NCI-H774 (cell line): ENCODE measurements at regions not wholly inside any gene's neighbourhood (a gene's known extent, or its start where the extent isn't known, plus 50 kb on each side); places are given as distances from the start of the nearest gene placed in this dataset.
A peak's percentile ranks its signal among the peaks of the same experiment; 100 is the strongest.
"Not testable (repeated sequence)": the region's sequence is repeated elsewhere in the genome, so short reads cannot be mapped to it uniquely, and the experiment has no call there.

Source experiments
- DNase-seq: peaks from one replicate; lab custom pipeline; 2025; lab: John Stamatoyannopoulos, UW

- no peak for DNase-seq
These were observed 174.6 kb upstream of the KLF6 start for GRCh38 chr10:3959370-3960325.

GRCh38 chr10:3958472-3958996 lies 173.5 kb upstream of the KLF6 start:
- no peak for DNase-seq

DNA sequence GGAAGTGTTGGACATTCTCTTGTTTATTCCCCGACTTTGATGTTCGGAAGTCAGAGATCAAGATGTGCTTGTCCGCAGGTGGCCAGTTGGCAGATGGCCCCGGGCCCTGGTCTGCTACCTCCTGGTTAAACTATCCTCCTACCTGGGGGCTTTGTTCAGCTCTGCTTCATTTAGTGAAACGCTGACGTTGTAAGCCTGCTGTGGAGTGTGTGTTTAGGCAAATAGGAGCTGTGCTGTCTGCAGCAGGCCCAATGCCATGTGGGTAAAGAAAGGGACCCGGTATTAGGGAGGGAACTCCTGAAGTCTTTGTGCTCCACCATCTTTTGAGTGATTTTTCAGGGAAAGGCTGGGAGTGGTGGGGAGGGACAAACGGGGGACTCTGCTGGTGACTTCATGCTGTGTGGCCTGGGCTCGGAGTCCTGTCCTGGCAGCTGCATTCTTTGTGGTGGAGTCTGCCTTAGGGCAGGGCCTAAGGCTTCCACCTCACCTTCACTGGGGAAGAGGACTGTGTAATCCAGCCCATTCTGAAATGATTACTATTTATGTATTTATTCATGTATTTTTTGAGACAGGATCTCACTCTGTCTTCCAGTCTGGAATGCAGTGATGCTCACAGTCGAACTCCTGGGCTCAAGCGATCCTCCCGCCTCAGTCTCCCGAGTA lies 171.1 kb upstream of the KLF6 start:
- DNase-seq = peak; percentile 81

GRCh38 chr10:3955493-3955892 lies 170.5 kb upstream of the KLF6 start:
- peak; percentile 32 for DNase-seq

DNA sequence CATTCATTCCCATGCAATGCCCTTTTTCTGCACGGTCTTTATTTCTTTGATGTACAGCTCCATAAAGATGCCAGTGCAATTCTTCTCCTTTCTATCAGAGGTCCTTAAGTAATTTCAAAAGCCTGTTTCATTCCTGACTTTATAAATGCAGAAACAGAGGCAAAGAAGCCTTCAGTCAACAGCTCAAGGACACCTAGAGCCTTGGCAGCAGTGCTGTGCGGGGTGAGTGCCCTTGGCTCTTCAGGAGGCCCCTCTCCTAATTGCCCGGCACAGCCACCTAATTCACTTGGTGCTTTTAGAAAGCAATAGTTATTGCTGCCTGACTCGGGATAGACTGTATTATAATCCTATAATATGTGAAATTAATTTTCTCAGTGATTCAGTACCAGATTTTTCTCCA lies 169.6 kb upstream of the KLF6 start:
- DNase-seq = no peak

DNA sequence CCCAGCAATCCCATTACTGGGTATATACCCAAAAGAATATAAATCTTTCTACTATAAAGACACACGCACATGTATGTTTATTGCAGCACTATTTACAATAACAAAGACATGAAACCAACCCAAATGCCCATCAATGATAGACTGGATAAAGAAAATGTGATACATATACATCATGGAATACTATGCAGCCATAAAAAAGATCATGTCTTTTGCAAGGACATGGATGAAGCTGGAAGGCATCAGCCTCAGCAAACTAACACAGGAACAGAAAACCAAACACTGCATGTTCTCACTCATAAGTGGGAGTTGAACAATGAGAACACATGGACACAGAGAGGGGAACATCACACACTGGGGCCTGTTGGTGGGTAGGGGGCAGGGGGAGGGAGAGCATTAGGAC lies 169.0 kb upstream of the KLF6 start:
- not testable (repeated sequence) for DNase-seq

GRCh38 chr10:3951993-3952392 lies 167.0 kb upstream of the KLF6 start:
- no peak for DNase-seq

GRCh38 chr10:3950676-3951275 lies 165.8 kb upstream of the KLF6 start:
- DNase-seq = no peak

- DNase-seq = no peak
These were observed 164.7 kb upstream of the KLF6 start for GRCh38 chr10:3949711-3950110.

DNA sequence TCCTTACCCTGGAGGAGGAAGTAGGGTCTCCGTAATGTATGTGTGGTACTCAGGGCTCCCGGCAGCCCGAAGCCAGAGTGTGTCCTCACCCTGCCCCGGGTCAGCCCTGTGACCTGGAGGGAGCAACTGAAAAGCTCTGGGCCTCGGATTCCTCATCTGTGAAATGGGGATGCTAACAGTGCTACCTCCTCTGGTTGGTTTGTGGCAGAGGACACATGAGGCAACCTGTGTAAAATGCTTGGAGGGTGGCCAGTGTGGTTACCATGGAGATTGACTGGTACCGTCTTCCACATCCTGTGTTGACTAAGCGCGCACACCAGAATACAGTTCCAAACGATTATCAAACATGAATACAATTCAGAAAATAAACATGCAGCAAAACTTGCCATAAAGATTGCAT lies 163.8 kb upstream of the KLF6 start:
- DNase-seq = peak; percentile 52

DNA sequence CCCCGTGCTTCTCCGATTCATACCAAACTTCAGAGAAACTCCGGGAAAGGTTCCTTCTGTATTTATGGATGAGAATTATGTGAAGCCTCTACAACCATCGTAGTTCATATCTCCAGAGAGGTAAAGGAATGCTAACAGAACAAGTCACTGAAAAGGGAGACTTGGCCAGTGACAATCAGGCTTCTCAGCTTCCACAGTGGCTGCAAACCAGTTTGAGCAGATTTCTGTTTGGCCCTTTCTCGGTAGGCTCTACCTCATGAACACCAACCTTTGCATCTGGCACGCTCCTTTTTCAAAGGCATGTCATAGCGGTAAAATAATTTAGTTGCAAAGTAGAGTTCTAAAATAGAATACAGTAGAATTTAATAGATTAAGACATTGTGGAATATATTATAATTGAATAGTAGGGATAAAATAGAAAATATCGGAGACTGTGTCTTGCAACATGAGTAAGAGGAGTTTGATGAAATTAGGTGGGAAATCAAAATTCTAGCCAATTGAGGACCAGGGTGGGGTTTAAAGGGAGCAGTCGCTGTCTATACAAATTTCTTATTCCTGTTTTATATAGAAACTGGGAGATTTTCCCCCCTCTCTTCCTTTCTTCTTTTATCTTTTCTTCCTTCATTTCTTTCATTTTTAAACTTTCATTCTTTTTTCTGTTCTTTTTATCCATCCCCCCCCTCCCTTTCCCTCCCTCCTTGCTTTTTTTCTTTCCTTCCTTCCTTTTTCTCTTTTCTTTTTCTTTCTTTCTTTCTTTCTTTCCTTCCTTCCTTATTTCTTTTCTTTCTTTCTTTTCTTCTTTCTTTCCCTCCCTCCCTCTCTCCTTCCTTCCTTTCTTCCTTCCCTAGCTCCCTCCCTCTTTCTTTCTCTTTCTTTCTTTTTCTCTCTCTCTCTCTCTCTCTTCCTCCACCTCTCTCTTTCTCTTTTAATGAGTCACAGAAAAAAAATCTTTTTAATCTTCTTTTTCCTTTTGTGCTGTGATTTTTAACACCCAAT lies 161.5 kb upstream of the KLF6 start:
- no peak for DNase-seq

GRCh38 chr10:3945026-3945425 lies 160.0 kb upstream of the KLF6 start:
- no peak for DNase-seq

DNA sequence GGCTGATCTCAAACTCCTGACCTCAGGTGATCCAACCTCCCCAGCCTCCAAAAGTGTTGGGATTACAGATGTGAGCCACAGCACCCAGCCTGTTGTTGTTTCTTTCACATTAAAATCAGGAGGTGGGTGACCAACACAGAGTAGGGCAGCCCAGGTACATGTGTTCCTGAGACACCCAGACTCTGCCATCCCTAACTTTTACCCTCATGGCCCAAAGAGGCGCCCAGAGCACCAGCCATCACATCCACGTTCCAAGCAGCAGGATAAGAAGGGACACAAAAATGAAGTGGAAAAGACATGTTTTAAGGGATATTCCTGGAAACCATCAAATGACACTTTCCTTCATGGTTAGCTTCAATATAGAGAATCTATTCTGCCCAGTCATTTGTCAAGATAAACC lies 159.6 kb upstream of the KLF6 start:
- no peak for DNase-seq

GRCh38 chr10:3943695-3944257 lies 158.8 kb upstream of the KLF6 start:
- no peak for DNase-seq

GRCh38 chr10:3942937-3943489 lies 158.0 kb upstream of the KLF6 start:
- DNase-seq = no peak

DNA sequence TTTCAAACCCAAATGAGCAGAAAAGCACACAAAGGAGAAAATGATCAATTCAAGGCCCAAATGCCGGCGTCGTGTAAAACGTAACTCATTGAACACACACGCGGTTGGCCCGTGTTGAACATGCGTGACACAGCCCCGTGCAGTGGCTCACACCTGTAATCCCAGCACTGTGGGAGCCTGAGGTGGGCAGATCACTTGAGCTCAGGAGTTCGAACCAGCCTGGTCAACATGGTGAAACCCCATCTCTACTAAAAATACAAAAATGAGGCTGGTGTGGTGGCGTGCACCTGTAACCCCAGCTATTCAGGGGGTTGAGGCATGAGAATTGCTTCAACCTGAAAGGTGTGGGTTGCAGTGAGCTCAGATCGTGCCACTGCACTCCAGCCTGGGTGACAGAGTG lies 156.7 kb upstream of the KLF6 start:
- no peak for DNase-seq

- DNase-seq = no peak
These were observed 151.5 kb upstream of the KLF6 start for GRCh38 chr10:3936422-3937040.

GRCh38 chr10:3935933-3936359 lies 150.9 kb upstream of the KLF6 start:
- DNase-seq = peak; percentile 62

DNA sequence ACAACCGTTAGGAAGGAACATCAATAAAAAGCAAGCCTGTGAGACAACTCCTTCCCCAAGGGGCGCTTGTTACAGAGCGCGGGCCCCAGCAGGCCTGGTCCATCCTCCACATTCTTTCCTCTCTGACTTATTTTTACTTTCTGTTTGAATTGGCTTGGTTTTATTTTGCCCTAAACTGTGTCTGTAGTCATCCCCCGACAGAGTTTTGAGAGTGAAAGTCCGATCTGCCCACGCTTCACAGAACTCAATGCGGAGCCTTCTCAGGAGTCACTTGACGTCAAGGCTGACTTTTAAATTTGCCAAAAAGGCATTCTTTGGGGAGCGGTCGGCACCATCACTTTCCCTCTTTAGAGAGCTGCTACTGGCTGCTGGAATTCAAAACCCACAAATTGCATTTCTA lies 150.1 kb upstream of the KLF6 start:
- DNase-seq = no peak

- DNase-seq = no peak
These were observed 148.7 kb upstream of the KLF6 start for GRCh38 chr10:3933733-3934132.
